ENCODE measurements at regions not wholly inside any gene's neighbourhood (a gene's known extent, or its start where the extent isn't known, plus 50 kb on each side); places are given as distances from the start of the nearest gene placed in this dataset.

DNA sequence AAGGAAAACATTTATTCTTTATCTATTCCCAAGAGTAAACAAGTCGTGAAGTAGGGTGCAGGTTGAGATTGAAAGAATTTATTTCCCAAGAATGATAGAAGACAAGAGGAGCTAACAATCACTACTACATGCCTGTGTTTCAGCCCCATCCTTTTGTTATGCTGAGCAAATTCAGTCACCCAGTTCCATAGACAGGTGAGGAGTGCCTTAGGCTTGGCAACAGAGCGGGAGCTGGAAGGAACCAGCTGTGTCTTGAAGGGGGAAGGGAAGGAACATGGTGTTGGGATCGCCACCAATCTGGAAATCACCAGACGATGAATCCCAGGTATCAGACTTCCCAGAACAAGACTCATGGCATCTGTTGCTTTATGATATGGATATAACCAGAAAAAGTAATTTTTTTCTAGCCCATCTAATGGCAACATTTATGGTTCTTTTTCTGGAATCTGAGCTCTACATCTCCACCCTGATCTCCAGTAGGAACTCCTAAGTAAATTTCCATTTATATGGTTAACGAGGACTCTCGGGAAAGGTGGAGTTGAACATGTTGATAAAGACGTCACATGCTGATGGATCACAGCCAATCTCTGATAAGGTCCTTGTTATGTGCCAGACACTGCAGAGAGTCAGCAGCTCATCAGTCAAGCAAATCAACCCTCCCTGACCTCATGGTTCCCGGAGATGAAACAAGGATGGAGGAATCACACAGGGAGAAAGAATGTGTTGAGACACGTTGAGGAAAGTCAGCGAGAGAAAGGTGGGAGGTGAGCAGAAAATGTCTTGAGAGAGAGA is 344.9 kb downstream of the SMOC2 start:
- no peak for TF ChIP-seq POLR2A (IDR thresholded peaks at IDR 0.05)
- TF ChIP-seq, protein P1, sequence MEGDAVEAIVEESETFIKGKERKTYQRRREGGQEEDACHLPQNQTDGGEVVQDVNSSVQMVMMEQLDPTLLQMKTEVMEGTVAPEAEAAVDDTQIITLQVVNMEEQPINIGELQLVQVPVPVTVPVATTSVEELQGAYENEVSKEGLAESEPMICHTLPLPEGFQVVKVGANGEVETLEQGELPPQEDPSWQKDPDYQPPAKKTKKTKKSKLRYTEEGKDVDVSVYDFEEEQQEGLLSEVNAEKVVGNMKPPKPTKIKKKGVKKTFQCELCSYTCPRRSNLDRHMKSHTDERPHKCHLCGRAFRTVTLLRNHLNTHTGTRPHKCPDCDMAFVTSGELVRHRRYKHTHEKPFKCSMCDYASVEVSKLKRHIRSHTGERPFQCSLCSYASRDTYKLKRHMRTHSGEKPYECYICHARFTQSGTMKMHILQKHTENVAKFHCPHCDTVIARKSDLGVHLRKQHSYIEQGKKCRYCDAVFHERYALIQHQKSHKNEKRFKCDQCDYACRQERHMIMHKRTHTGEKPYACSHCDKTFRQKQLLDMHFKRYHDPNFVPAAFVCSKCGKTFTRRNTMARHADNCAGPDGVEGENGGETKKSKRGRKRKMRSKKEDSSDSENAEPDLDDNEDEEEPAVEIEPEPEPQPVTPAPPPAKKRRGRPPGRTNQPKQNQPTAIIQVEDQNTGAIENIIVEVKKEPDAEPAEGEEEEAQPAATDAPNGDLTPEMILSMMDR (IDR thresholded peaks at IDR 0.05), result no peak

All from body of pancreas (tissue), 4 donors.